Spleen (tissue), 11 donors: ENCODE measurements at regions not wholly inside any gene's neighbourhood (a gene's known extent, or its start where the extent isn't known, plus 50 kb on each side); places are given as distances from the start of the nearest gene placed in this dataset.
A peak's percentile ranks its signal among the peaks of the same experiment; 100 is the strongest.

Experiments
- DNase-seq: peaks from one replicate; pipeline ENCODE4 v3.0.0-alpha.2; 2020
- H3K27ac ChIP-seq, 8 donors: fragments of 200-600 bp; sonication (generic) in 7 of 8; 1 replicate in 4 of 8; 2 replicates in 4 of 8; pipeline versions ENCODE4 v1.5.0 to v1.8.0; 2016 to 2021; ENCODE audit warnings: inconsistent platforms in 4 of 8, mild to moderate bottlenecking in 4 of 8, moderate library complexity in 1 of 8
- H3K27me3 ChIP-seq, 7 donors: fragments of 200-600 bp; sonication (generic) in 6 of 7; replicated peaks in 1 of 7; 1 replicate in 4 of 7; 2 replicates in 3 of 7; pipeline versions ENCODE4 v1.5.0 to v1.8.0; 2016 to 2021; ENCODE audit warnings: inconsistent platforms in 3 of 7, mild to moderate bottlenecking in 1 of 7
- H3K36me3 ChIP-seq, 6 donors: fragments of 200-600 bp; sonication (generic) in 5 of 6; 1 replicate in 4 of 6; 2 replicates in 2 of 6; pipeline versions ENCODE4 v1.5.0 to v1.8.0; 2016 to 2021; ENCODE audit warnings: inconsistent platforms in 2 of 6
- H3K4me1 ChIP-seq, 6 donors: fragments of 200-600 bp; sonication (generic) in 5 of 6; 1 replicate in 3 of 6; 2 replicates in 3 of 6; pipeline versions ENCODE4 v1.5.0 to v1.8.0; 2016 to 2021; ENCODE audit warnings: inconsistent platforms in 3 of 6
- H3K4me3 ChIP-seq, 8 donors: fragments of 200-600 bp; sonication (generic) in 7 of 8; 1 replicate in 4 of 8; 2 replicates in 4 of 8; pipeline versions ENCODE4 v1.5.0 to v1.8.0; 2016 to 2021; ENCODE audit warnings: inconsistent platforms in 4 of 8, mild to moderate bottlenecking in 4 of 8, moderate library complexity in 2 of 8
- H3K9me3 ChIP-seq, 8 donors: fragments of 200-600 bp; sonication (generic) in 7 of 8; 1 replicate in 4 of 8; 2 replicates in 4 of 8; pipeline versions ENCODE4 v1.5.0 to v1.8.0; 2016 to 2021; ENCODE audit warnings: inconsistent platforms in 4 of 8
- POLR2A ChIP-seq, 3 donors: fragments of 450-650 bp; IDR thresholded peaks; one replicate each; pipeline ENCODE4 v1.5.1; 2017; ENCODE audit warnings: antibody characterized with exemption in 3 of 3, mild to moderate bottlenecking in 1 of 3
- POLR2AphosphoS5 ChIP-seq, 3 donors: sonication (generic); formaldehyde crosslinking; IDR thresholded peaks; one replicate each; pipeline ENCODE4 v1.5.1; 2017; ENCODE audit warnings: antibody characterized with exemption in 3 of 3
- WGBS, 5 donors: extraction: QIAGEN DNeasy Blood & Tissue Kit in 3 of 5; methylation state at CpG; one replicate each; pipeline versions ENCODE4 v1.1.5 to v1.1.7; 2013 to 2018; 5-methylcytosine and 5-hydroxymethylcytosine counted together
- intact Hi-C: fragments of 100-400 bp; cut with DNase I; formaldehyde crosslinking; loops from one replicate; pipeline ENCODE4 v1.15.0; 2023; ENCODE audit warnings: low total_unique reads
- TF ChIP-seq, protein P1 (sequence below), 11 experiments: fragments of 200-600 bp in 7 of 11; fragments of 450-650 bp in 4 of 11; sonication (generic) in 4 of 11; IDR thresholded peaks in 8 of 11; conservative IDR thresholded peaks in 3 of 11; 1 replicate in 7 of 11; 2 replicates in 4 of 11; pipeline versions ENCODE4 v1.4.0 to v1.8.0; 2016 to 2021; ENCODE audit warnings: antibody characterized with exemption in 11 of 11, inconsistent platforms in 4 of 11, mild to moderate bottlenecking in 1 of 11
- donor health status: healthy with polysubstance abuse.
- donor health status: DM: no; HTN: no; CAD: no; lungs with moderate emphysema.
- donor health status: DM: no; HTN: no; CAD: no.
- donor health status: Bipolar disorder and iron deficiency.
- donor health status: healthy.
- donor health status: DM: no; HTN: no; CAD: no.
- donor health status: DM: yes; HTN: yes; CAD: no.

DNA sequence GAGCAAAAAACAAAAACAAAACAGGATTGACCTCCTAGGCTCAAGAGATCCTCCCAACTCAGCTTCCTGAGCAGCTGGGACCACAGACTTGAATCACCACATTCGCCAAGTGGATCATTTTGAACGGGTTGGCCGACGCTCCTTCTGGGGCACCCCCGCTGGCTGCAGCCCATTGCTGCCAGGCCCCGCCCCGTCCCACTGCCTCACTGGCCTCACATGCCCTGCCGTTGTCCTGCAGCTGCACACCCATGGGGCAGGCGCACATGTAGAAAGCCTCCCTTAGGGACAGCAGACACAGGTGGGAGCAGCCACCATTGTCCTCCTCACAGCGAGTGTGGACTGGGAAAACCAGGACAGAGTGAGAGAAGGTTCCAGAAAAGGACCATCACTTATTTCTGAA is 154.5 kb downstream of the CRYBB2 start:
- H3K4me1 ChIP-seq: peaks cover 0 to 30% (median 14%) of the 10 kb centered on the region in 6 donors
- intact Hi-C loops: no loop called here
- no peaks in the 10 kb centered on the region for H3K27me3 ChIP-seq
- no peak overlapping the region for H3K27ac ChIP-seq
- no peaks in the 10 kb centered on the region for H3K9me3 ChIP-seq
- 77 to 89% (median 87%) methylated on average over 10 of the region's 10 CpGs for WGBS, 5 donors
- DNase-seq: no peak
- peaks cover 0 to 96% (median 11%) of the 10 kb centered on the region in 6 donors for H3K36me3 ChIP-seq
- TF ChIP-seq POLR2AphosphoS5 (IDR thresholded peaks at IDR 0.05) (peak in 1 of 3 donors; percentile 60), POLR2A (IDR thresholded peaks at IDR 0.05) (no peak)
- no peak overlapping the region for H3K4me3 ChIP-seq

DNA sequence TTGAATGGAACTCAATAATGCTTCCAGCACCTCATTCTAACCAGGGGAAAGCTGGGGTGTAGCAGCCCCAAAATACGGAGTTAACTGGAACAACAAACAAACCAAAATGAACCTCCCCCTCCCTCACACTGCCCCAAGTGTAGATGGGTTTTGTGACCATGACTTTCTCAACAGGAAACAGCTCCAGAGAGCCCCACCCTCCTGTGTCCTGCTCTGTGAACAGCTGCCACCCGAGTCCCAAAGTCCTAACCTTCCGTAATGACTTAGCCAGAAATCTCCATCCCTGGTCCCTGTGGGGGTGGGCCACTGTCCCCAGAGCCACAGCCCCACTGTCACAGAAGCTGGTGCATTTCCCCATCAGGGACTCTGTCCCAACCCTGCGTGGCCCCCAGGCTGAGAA is 155.4 kb downstream of the CRYBB2 start:
- Histone ChIP-seq H3K9me3 (no peaks in the 10 kb centered on the region), H3K4me1 (peaks cover 0 to 23% (median 9%) of the 10 kb centered on the region in 6 donors), H3K27me3 (no peaks in the 10 kb centered on the region), H3K36me3 (peaks cover 0 to 98% (median 12%) of the 10 kb centered on the region in 6 donors), H3K4me3 (no peak overlapping the region), H3K27ac (no peak overlapping the region)
- TF ChIP-seq POLR2A (IDR thresholded peaks at IDR 0.05): no peak
- TF ChIP-seq, protein P1, sequence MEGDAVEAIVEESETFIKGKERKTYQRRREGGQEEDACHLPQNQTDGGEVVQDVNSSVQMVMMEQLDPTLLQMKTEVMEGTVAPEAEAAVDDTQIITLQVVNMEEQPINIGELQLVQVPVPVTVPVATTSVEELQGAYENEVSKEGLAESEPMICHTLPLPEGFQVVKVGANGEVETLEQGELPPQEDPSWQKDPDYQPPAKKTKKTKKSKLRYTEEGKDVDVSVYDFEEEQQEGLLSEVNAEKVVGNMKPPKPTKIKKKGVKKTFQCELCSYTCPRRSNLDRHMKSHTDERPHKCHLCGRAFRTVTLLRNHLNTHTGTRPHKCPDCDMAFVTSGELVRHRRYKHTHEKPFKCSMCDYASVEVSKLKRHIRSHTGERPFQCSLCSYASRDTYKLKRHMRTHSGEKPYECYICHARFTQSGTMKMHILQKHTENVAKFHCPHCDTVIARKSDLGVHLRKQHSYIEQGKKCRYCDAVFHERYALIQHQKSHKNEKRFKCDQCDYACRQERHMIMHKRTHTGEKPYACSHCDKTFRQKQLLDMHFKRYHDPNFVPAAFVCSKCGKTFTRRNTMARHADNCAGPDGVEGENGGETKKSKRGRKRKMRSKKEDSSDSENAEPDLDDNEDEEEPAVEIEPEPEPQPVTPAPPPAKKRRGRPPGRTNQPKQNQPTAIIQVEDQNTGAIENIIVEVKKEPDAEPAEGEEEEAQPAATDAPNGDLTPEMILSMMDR (IDR thresholded peaks at IDR 0.05 in 8 of 11, conservative IDR thresholded peaks at IDR 0.05 in 3 of 11): no peak
- no peak for TF ChIP-seq POLR2AphosphoS5 (IDR thresholded peaks at IDR 0.05)
- 31 to 78% (median 48%) methylated on average over 1 to 4 of the region's 4 CpGs for WGBS, 5 donors
- intact Hi-C loops: no loop called here
- no peak for DNase-seq

GRCh38 chr22:25375683-25376082 is 156.2 kb downstream of the CRYBB2 start:
- H3K4me1 ChIP-seq: peaks cover 0 to 23% (median 9%) of the 10 kb centered on the region in 6 donors
- H3K4me3 ChIP-seq: no peak overlapping the region
- no peaks in the 10 kb centered on the region for H3K9me3 ChIP-seq
- intact Hi-C loops: no loop called here
- WGBS, 5 donors: 83 to 93% (median 87%) methylated on average over 9 to 11 of the region's 11 CpGs
- no peak overlapping the region for H3K27ac ChIP-seq
- H3K36me3 ChIP-seq: peaks cover 0 to 98% (median 18%) of the 10 kb centered on the region in 6 donors
- H3K27me3 ChIP-seq: no peaks in the 10 kb centered on the region
- TF ChIP-seq POLR2A (IDR thresholded peaks at IDR 0.05): no peak
- no peak for TF ChIP-seq POLR2AphosphoS5 (IDR thresholded peaks at IDR 0.05)
- TF ChIP-seq, protein P1 (IDR thresholded peaks at IDR 0.05 in 8 of 11, conservative IDR thresholded peaks at IDR 0.05 in 3 of 11): no peak
- DNase-seq: no peak

DNA sequence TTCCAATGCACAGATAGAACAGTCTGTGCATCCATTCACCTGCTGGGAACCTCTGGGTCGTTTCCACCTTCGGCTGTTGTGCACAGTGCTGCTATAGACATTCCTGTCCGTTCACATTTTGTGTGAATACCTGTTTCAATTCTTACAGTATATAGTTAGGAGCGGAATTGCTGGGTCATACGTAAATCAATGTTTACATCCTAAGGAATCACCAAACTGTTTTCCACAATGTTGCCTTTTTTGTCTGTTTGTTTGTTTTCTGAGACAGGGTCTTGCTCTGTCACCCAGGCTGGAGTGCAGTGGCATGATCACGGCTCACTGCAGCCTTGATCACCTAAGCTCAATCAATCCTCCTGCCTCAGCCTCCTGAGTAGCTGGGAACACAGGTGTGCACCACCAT is 158.3 kb downstream of the CRYBB2 start:
- Histone ChIP-seq H3K4me3 (no peak overlapping the region), H3K4me1 (peaks cover 0 to 27% (median 9%) of the 10 kb centered on the region in 6 donors), H3K9me3 (no peaks in the 10 kb centered on the region), H3K27ac (no peak overlapping the region), H3K36me3 (peaks cover 0 to 88% (median 24%) of the 10 kb centered on the region in 6 donors), H3K27me3 (no peaks in the 10 kb centered on the region)
- 93 to 95% (median 95%) methylated on average over 6 of the region's 6 CpGs for WGBS, 5 donors
- TF ChIP-seq POLR2A (IDR thresholded peaks at IDR 0.05): no peak
- no peak for TF ChIP-seq POLR2AphosphoS5 (IDR thresholded peaks at IDR 0.05)
- TF ChIP-seq, protein P1 (IDR thresholded peaks at IDR 0.05 in 8 of 11, conservative IDR thresholded peaks at IDR 0.05 in 3 of 11): no peak
- no peak for DNase-seq
- intact Hi-C loops: no loop called here
